AG09309 (cell line): ENCODE measurements at regions not wholly inside any gene's neighbourhood (a gene's known extent, or its start where the extent isn't known, plus 50 kb on each side); places are given as distances from the start of the nearest gene placed in this dataset.

ENCODE experiments used
- DNase-seq: peaks from one replicate; pipeline ENCODE4 v3.0.0-alpha.2; 2010; ENCODE audit warnings: low read depth
- H3K4me3 ChIP-seq: 2 replicates; pipeline ENCODE4 v1.5.1; 2011; ENCODE audit warnings: mild to moderate bottlenecking, low read depth, low read length, moderate library complexity; ENCODE audit not compliant: control insufficient read depth
- TF ChIP-seq, protein P1 (sequence below): IDR thresholded peaks from 2 replicates; pipeline ENCODE4 v1.5.1; 2011; ENCODE audit warnings: mild to moderate bottlenecking, low read depth, low read length, inconsistent platforms; ENCODE audit not compliant: insufficient read depth, control insufficient read depth; ENCODE audit errors: missing control alignments

- no peak overlapping the region for H3K4me3 ChIP-seq
- TF ChIP-seq, protein P1, sequence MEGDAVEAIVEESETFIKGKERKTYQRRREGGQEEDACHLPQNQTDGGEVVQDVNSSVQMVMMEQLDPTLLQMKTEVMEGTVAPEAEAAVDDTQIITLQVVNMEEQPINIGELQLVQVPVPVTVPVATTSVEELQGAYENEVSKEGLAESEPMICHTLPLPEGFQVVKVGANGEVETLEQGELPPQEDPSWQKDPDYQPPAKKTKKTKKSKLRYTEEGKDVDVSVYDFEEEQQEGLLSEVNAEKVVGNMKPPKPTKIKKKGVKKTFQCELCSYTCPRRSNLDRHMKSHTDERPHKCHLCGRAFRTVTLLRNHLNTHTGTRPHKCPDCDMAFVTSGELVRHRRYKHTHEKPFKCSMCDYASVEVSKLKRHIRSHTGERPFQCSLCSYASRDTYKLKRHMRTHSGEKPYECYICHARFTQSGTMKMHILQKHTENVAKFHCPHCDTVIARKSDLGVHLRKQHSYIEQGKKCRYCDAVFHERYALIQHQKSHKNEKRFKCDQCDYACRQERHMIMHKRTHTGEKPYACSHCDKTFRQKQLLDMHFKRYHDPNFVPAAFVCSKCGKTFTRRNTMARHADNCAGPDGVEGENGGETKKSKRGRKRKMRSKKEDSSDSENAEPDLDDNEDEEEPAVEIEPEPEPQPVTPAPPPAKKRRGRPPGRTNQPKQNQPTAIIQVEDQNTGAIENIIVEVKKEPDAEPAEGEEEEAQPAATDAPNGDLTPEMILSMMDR: no peak
- DNase-seq: no peak
Measured at GRCh38 chr12:105765053-105766014, 373.4 kb downstream of the NUAK1 start.

- TF ChIP-seq, protein P1: no peak
- DNase-seq: no peak
- no peak overlapping the region for H3K4me3 ChIP-seq
Measured at GRCh38 chr12:105766029-105766428, 372.7 kb downstream of the NUAK1 start.

DNA sequence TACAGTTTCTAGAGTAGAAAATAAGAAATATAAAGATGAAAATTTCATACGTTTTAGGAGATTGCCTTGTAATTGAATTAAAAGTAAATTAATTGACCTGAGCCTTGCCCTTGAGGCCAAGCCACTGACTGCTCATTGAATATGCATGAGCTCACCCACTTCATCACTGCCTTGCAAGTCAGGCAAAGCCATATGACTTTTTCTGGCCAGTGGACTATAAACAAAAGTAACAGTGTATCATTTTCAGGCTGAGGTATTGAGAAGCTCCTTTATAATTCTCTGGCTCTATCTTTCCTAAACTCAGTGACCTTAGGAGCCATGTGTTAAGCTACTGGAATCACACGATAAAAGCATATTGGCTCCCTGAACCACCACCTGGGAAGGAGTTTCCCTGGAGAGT, 369.3 kb downstream of the NUAK1 start:
- H3K4me3 ChIP-seq: no peak overlapping the region
- DNase-seq: no peak
- TF ChIP-seq, protein P1: no peak

- DNase-seq: no peak
- no peak overlapping the region for H3K4me3 ChIP-seq
- TF ChIP-seq, protein P1: no peak
Measured at GRCh38 chr12:105773471-105773870, 365.3 kb downstream of the NUAK1 start.

DNA sequence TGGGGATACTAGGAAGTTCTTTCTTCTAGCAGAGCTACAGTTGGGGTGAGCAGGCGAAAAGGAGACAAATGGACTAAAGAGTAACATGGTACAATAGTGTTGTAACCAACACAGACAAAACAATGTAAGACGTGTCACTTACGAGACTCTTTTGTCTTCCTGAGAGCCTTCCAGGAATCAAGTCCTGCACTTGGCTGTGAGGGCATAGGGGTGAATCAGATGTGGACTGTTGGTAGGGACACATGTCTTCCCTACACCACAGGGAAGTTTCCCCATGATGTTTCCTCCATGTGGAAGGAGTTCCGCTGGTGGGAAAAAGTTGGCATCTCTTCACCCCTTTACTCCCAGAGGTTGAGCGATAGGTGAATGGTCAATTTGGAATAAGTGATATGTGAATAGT, 364.7 kb downstream of the NUAK1 start:
- TF ChIP-seq, protein P1: no peak
- no peak for DNase-seq

DNA sequence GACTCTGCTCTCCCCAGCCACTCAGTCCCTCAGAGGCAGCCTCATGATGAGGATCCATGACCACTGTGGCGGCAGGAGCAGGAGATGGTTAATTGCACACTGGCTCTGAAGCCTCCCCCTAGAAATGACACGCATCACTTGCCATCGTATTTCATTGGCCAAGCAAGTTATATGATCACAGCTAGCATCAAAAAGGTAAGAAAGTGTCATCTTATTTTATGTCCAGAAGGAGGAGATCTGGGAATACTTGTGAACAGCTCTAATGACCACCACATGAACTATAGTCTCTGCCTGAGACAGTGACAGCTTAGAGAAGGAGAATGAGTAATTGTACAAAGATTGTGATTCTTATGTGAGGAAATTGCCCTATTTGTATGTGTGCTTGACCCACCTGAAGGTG, 363.4 kb downstream of the NUAK1 start:
- DNase-seq: peak; percentile 58
- TF ChIP-seq, protein P1: peak; percentile 29
- no peak overlapping the region for H3K4me3 ChIP-seq

More for the DNA sequence above, 364.7 kb downstream of the NUAK1 start:
- no peak overlapping the region for H3K4me3 ChIP-seq
